ENCODE measurements at regions not wholly inside any gene's neighbourhood (a gene's known extent, or its start where the extent isn't known, plus 50 kb on each side); places are given as distances from the start of the nearest gene placed in this dataset.
"Not testable (repeated sequence)": the region's sequence is repeated elsewhere in the genome, so short reads cannot be mapped to it uniquely, and the experiment has no call there.

DNA sequence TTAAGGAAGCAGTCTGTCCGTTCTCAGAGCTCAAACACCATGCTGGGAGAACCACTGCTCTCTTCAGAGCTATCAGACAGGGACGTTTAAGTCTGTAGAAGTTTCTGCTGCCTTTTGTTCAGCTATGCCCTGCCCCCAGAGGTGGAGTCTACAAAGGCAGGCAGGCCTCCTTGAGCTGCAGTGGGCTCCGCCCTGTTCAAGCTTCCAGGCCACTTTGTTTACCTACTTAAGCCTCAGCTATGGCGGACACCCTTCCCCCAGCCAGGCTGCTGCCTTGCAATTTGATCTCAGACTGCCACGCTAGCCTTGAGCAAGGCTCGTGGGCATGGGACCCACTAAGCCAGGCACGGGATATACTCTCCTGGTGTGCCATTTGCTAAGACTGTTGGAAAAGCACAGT is 180.7 kb upstream of the TMEM196 start:
- not testable (repeated sequence) for DNase-seq (ENCODE audit: low spot score)

DNA sequence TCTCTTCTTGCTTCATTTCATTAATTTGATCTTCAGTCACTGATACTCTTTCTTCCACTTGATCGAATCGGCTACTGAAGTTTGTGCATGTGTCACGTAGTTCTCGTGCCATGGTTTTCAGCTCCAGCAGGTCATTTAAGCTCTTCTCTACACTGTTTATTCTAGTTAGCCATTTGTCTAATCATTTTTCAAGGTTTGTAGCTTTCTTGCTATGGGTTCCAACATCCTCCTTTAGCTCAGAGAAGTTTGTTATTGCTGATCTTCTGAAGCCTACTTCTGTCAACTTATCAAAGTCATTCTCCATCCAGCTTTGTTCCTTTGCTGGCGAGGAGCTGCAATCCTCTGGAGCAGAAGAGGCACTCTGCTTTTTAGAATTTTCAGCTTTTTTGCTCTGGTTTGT is 180.0 kb upstream of the TMEM196 start:
- not testable (repeated sequence) for DNase-seq (ENCODE audit: low spot score)

DNA sequence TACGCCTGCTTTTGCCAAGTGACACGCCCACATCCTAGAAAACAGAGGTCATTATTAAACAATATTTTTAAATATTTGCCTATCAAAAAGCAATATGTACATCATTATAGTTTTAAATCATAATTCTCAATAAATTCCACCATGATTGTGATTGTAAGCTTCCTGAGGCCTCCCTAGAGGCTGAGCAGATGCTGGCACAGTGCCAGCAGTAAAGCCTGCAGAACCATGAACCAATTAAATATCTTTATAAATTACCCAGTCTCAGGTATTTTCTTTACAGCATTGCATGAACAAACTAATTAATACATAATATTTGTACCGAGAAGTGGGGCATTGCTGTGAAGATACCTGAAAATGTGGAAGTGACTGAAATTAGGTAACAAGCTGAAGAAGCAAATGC is 174.7 kb upstream of the TMEM196 start:
- no peak for DNase-seq (ENCODE audit: low spot score)

DNA sequence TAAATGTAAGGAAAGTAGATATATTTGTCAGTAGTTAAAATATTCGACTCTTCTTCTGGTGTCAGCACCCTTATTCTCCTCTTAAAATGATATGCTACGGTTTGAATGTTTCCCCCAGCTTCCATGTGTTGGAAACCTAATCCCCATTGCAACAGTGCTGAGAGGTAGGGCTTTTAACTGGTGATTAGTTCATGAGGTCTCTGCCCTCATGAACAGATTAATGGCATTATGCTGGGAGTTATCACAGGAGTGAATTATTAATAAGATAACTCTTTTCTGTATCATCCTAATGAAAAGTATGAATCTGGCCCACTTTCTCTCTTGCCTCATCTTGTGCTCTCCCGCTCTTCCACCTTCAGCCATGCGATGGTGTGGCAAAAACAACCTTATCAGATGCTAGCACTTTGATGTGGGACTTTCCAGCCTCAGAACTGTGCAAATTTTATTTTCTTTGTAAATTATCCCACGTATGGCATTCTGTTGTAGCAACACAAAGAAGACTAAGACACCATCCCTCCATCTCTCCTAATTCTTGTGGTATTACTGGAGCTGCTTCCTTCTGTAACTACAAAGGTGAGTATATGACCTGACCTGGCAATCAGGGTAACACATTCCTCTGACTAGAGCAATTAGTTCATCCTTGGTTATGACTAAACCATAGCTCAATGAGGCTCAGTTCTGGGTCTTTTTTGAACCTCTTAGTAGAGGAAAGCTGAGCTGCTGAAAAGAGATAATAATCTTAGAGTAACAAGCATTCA is 171.1 kb upstream of the TMEM196 start:
- no peak for DNase-seq (ENCODE audit: low spot score)

DNA sequence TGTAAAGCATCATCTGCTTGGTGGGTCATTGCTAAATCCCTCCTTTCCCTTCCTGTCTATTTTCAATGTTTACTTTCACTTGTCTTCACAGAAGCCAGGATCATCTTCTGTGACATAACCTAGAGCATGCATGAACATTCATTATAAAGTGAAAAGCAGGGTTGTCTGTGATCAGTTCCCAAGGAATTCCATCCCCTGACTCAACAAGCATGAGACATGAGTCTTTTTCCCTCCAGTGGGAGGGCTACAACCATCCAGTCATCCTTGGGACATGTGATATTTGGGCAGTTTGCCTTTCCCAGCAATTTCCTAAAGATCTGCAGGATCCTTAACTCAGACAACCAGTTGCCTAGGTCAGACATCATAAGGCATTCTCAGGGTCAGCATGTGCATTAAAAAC is 166.3 kb upstream of the TMEM196 start:
- DNase-seq (ENCODE audit: low spot score) = peak; percentile 90

DNA sequence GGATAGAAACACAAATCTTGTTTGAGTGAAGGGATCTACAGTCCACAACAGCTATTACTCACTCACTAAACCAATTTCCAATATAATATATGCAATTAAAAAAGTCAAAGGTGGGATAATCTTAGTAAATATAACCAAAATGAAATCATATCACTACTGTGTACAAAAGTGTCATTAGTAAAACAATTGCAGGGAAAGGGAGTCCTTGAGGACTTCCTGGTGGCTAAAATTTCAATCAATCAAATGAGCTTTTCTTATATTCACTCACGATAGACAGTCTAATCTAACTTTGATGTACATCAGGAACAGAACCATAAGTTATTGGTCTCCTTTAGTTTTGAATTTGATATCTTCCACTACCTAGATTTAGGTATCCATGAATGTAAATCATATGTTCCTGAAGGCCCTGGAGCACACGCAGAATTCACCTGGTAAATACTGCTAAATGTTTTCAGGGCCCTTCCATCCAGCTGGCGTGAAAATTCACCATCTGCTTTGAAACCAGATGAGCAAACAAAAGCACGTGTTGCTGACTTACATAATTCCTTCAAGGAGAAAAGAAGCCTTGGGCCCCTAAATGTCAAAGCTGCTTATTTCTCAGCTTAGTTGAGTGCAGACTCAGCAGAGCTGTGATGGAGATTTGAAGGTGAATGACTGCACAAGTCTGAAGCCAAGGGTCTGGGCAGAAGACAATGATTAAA is 159.3 kb upstream of the TMEM196 start:
- DNase-seq (ENCODE audit: low spot score) = no peak

DNA sequence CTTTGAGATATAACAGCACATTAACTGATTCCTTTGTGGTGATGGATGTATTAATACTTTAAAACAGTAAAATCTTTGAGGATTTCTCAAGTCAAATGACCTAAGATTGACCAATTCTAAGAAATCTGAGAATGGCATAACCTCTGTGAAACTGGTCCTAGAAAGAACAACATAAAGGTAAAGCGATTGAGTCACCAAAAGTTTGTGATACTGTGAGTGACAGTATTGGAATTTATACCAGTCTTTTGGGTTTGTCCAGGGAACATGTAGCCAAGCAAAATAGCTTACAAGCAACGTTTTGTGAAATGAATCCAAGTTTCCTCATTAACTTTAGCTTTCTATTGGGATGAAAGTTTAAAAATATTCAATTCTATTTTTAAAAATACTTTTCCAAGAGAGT is 157.4 kb upstream of the TMEM196 start:
- no peak for DNase-seq (ENCODE audit: low spot score)

DNA sequence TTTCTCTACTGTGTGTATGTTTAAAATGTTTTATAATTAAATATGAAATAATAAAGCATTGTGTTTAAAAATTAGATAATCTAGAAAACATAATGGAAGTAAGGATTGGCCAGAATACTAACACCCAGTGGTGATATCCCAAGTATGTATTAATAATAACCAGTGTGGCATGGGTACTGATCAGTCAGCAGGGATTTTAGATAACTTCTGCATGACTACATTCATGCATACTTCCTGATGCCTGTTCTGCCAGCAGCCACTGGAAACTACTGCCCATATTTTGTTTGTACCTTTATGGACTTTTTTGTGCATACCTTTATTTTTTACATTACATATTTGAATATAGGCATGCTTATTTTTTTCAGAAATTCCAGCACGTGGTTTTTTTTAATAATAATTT is 156.6 kb upstream of the TMEM196 start:
- no peak for DNase-seq (ENCODE audit: low spot score)

DNA sequence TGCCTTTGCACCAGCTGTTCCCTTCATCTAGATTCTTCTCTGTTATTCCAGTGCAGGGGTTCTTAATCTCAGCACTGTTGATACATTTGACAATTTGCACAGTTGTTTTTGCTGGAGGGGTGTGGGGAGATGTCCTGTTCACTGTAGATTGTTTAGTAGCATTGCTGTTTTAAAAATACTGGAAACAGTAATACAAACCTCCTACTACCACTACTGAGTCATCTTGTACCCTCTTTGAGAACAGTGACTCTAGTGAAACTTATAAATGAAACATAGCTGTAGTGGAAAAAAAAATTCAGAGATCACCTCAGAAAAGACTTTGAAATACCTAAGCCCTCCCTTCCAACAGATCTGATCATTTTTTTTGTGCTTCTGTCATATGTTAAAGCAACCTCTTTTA is 154.8 kb upstream of the TMEM196 start:
- no peak for DNase-seq (ENCODE audit: low spot score)

DNA sequence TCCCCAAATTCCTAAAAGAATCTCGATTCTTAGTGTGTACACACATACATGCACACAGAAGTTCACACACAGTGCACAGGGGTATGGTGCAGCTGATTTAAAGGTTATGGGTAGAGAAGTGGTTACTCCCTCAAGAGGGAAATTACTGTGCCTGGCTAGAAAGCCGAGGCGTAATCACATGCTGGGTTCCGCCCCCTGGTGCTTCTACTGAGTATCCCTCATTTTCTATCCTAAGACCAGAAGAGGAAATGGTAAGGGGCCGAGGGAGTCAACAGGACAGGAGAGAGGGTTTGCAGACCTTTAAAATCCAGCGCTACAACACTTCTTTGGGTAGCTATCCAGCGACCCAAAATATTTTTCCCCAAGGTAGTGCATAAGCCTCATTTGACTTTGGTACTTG is 147.3 kb upstream of the TMEM196 start:
- no peak for DNase-seq (ENCODE audit: low spot score)

DNA sequence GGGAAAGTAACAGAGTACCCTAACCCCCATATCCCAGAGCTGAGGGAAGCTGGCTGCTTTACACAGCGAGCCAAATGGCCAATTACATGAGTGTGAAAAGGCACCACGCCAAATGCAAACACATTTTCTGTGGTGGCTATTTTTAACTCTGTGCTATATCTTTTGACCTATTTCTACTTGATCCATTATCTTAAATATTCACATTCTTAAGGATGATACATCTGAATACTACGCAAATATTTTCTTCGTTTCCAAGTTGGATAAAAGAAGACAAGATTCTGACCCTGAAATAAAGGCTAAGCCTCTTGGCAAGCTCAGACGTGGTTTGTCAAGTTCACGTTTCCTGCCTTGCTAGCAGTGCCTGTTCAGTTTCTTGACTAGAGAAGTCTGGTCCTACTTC is 146.7 kb upstream of the TMEM196 start:
- no peak for DNase-seq (ENCODE audit: low spot score)

DNA sequence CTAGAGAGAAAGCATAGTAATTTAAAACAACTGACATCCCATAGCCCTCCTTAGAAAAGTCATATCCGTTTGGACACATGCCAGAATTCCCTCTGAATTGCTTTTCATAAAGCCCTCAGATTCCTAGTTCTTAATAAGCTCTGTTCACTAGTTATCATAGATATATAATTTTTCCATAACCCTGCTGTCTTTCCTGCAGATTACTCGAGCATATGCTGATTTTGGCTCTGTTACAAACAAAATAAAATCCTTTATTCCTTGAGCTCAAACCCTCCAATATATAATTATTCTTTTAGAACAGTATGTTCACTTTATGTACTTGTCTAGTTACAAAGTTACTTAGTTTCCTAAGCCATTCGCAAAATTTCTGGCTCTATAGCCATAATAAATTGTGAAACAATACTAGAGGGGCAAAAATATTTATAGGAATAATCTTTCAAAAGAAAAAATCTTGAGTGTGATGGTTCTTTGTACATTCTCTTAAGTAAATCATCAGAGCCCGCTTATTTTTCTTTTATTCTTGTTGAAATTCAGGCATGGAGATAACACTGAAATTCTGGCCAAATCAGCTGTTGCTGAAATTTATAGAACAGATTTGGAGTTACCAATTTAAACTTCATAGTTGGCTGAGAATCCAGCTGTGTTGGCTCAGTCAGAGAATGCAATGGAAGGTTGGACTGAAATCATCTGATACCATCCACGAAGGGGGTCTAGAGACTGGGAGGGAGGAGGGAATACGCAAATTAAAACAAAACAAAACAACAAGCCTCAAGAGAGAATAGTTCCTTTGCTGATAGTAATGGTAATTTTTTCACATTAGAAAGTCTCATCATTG is 146.1 kb upstream of the TMEM196 start:
- DNase-seq (ENCODE audit: low spot score) = no peak

DNA sequence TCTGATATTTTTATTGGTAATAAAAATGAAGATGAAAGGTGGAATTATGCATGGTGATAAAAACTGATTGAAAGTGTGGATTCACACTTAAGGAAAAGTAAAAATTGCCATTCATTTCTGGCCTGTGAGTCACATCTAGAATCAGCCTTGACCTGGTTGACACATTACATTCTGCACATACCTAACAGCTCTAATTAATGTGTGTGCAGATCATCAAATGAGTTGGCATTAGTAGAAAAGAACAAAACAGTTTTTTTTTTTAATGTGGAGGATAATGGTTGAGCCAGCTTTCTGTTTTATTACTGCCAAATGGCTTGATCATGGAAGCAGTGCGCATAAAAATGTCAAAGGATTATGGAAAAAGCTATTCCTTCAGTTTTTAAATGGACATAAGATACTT is 142.6 kb upstream of the TMEM196 start:
- DNase-seq (ENCODE audit: low spot score) = peak; percentile 10

DNA sequence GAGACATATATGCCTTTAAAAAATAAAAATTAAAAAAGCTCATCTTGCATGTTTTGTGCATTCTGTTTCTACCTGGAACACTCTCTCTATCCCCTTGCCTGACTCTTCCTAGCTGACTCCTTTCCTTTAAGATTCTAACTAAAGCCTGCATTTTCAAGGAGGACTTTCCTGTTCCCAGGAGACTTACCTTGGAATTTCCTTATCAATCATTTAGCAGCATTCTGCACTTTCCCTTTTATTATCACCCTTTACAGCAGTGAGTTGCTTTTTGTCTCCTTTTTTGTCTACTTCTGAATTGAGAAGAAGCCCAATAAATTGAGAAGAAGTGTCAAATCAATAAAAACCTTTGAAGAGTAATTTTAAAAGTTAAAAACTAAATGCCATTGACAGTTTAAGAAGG is 142.2 kb upstream of the TMEM196 start:
- no peak for DNase-seq (ENCODE audit: low spot score)

DNA sequence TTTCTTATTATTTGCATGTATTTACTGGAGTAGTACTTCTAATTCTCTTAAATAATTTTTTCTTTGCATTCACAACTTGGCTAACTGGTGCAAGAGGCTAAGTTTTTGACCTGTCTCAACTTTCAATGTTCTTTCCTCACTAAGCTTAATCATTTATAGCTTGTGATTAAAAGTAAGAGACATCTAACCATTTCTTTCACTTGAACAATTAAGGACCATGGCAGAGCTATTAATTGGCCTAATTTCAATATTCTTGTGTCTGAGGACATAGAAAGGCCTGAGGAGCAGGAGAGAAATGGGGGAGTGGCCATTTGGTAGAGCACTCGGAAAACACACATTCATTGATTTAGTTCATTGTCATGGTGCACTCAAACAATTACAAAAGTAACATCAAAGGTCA is 141.4 kb upstream of the TMEM196 start:
- no peak for DNase-seq (ENCODE audit: low spot score)

DNA sequence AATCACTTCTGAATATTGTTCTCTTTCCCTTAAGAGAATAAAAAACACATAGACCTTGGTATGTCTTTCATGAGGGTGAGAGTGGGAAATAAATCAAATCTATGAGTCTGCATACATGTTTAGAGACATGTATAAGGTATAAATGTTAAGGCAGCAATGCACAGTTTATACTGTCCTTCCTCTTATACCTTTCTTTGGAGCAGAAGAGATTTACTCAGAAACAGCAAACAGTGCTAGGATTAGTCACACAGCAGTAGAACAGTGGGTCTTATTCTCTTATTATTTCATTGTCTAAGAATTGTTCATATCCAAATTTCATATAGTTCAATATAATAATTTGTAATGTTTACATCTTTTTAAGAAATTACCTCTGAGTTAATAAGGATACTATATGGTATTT is 126.7 kb upstream of the TMEM196 start:
- DNase-seq (ENCODE audit: low spot score) = no peak

DNA sequence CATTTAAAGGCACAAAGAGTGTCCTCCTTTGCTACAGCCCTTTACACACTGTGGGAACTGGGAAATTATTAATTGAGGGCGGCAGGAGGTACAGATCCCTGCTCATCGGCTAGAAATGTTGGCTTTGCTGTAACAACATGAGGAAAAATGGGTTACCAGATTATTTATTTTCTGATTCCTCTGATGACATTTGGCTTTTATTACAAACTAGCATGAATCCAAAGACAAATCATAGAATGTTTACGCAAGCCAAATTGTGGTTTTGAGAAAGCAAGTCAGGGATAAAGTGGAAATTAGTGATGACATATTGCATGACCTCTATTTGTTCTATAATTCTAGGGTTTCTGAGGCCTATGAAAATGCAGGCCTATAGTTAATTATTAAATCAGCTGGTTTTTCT is 126.1 kb upstream of the TMEM196 start:
- DNase-seq (ENCODE audit: low spot score) = peak; percentile 68

DNA sequence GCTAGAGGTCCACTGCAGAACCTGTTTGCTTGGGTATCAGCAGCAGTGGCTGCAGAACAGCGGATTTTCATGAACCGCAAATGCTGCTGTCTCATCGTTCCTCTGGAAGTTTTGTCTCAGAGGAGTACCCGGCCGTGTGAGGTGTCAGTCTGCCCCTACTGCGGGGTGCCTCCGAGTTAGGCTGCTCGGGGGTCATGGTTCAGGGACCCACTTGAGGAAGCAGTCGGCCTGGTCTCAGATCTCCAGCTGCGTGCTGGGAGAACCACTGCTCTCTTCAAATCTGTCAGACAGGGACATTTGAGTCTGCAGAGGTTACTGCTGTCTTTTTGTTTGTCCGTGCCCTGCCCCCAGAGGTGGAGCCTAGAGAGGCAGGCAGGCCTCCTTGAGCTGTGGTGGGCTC is 109.5 kb upstream of the TMEM196 start:
- not testable (repeated sequence) for DNase-seq (ENCODE audit: low spot score)

DNA sequence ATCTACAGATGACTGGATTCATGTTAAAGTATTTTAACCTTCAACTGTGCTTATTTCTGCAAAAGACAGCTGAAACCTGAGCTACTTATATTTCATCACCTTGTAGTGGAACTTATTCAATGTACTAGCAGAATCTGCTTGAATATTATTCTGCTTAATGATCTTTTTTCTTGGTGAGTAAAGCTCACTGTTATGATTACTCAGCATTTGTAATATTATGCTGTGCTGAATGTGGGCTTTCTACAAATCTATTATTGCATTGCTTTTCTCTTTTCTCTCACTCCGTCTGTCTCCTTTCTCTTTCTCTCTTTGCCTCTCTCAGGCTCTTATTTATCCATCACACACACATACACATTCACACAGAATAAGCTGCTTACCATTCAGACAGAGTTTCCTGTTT is 98.7 kb upstream of the TMEM196 start:
- no peak for DNase-seq (ENCODE audit: low spot score)

DNA sequence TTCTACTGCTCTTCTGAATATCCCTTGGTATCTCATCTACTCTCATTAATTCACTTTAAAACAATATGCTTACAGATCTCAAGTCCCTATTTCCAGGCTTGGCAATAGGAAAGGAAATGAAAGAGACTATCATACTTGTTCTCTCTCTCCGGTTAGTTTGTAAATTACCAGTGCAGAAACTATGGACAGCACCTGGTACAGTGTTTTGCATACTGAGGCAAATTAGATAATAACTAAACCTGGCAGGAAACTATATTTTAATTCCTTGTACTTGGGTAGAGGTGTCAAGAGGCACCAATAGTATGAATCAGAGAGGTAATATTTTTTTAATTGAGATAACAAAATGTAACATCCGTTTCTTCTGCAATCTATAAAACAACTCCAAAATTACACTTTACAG is 97.7 kb upstream of the TMEM196 start:
- DNase-seq (ENCODE audit: low spot score) = no peak

DNA sequence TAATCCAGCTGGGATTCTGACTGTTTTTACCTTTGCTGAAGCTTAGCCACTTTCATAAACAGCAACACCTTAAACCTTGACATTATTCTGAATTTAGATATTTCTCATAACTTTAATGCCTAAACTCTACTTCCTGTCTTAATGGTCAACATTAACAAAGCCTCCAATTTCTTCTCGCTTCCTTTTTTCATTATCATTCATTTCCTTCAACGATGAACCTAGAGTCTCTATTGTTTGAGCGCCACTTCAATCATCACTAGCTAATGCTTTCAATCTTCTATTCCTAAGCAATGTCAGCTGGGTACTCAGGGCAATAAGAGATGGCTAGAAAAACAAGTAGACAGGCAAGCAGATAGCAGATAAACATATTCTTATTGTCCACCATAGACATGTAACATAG is 96.6 kb upstream of the TMEM196 start:
- DNase-seq (ENCODE audit: low spot score) = no peak

DNA sequence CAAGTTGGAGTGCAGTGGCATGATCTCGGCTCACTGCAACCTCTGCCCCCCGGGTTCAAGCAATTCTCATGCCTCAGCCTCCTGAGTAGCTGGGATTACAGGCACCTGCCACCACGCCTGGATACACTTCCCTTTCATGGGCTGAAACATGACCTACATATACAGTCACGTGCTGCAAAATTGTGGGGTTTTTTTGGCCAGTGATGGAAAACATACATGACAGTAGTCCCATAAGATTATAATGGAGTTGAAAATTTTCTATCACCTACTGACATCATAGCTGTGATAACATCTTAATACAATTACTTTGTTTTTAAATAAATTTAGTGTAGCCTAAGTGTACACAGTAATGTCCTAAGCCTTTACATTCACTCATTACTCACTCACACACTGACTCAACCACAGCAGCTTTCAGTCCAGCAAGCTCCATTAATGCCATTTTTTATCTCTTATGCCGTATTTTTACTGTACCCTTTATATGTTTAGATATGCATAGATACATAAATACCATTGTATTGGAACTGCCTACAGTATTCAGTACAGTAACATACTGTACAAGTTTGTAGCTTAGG is 79.9 kb upstream of the TMEM196 start:
- DNase-seq (ENCODE audit: low spot score) = no peak

DNA sequence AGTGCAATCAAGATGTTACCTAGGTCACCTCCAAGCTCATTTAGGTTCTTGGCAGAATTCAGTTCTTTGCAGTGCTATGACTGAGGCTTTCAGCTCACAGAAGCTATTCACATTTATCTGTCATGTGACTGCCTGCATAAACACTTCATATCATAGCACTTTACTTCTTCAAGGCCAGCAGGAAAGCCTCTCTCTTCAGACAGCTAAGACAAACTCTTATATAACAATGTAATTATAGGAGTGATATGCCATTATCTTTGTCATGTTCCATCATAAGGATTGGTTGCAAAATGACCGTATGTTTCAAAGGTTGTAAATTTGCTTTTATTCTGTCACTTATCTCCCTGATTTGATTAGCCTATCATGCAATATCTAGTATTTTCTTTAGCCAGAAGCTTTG is 78.8 kb upstream of the TMEM196 start:
- DNase-seq (ENCODE audit: low spot score) = no peak
